Islet of Langerhans (tissue), 1 donor: ENCODE measurements at regions not wholly inside any gene's neighbourhood (a gene's known extent, or its start where the extent isn't known, plus 50 kb on each side); places are given as distances from the start of the nearest gene placed in this dataset.

Source experiments
- FAIRE-seq: peaks from one replicate; lab custom pipeline; 2011; peaks lifted over from hg19 to GRCh38; lab: Jason Lieb, UNC

DNA sequence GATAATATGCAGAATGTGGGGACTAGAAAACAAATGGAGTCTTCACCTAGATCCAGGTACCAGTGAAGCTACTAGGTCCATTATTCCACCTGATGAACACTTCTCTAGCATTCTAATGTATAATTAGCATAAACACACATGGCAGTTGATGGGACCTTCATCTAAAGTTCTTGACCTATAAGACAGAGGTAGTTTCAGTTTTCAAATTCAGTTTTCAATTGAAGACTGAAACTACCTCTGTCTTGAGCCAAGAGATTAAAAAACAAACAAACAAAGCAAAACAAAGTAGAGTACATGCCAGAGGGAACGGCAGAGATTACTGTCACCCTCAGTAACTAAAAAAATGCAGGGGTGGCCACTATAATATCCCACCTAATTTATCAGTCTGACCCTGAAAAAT, 199.9 kb upstream of the NEIL3 start:
- FAIRE-seq: no peak

DNA sequence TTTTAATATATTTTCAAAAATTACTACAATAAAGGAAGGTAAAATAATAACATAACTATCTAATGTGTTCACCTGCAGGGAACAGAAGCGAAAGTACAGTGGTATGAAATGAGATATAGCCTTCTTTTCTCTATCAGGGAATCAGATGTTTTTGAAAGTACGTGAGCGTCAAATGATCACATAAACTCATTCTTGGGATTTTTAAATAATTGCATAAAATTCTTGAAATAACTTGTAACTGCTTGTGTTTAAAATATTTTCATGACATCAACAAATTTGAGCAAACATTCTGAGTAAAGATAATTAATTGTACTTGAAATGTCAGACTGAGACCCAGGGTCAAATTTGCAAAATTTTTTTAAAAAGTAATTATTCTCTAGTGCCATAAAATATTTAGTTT, 193.5 kb upstream of the NEIL3 start:
- no peak for FAIRE-seq

DNA sequence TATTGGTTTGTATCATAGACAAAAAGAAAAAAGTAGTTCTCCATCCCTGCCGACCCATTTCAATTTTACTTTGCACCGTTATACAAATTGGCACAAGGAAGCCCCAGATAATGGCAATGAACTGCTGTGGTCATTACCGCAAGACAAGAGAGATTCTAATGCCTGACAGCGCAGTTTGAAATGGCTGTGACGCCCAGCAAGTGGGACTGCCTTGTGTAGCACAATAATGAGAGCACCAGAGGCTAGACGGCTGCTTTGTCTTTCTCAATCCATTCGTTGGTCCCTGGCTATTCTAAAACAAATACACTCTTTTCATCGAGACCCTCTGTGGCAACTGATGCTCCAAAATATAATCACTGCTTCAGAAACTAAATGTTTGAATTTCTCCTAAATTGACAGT, 192.4 kb upstream of the NEIL3 start:
- no peak for FAIRE-seq

DNA sequence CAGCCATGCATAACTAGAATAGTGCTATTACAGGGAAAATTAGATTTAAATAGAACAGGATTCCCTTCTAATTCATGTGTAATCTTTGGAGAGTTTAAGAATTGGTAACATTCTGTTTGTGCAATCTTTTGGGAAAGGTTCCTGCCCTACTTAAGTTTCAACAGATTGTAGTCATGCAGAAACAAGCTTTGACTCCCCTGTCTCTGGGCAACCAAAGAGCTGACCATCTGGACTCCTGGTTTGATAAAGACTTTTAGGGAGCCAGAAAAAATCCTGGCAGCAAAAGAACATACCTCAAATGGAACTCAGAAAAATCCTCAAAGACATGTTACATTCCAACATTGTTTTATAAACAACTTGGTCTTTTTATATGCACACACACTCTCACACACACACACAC, 191.1 kb upstream of the NEIL3 start:
- FAIRE-seq: peak; percentile 94

DNA sequence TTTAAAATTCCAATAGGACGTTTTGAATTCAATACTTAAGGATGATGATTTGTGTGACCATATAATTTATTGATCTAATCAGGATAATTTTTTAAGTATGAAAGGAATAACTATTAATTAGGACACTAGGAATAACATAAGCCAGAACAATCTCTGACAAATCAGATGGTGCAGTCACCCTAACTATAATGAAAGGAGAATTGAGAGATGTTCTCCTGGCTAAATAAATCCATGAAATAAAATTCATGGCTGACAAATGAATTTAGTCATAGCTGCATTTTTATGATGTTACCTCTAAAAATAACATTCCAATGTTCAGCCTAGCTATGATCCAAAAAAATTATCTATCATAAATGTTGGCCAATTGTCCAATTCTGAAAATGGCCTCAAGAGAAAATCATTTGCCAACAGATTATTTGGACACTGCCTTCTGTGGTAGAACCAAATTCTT, 190.6 kb upstream of the NEIL3 start:
- no peak for FAIRE-seq

DNA sequence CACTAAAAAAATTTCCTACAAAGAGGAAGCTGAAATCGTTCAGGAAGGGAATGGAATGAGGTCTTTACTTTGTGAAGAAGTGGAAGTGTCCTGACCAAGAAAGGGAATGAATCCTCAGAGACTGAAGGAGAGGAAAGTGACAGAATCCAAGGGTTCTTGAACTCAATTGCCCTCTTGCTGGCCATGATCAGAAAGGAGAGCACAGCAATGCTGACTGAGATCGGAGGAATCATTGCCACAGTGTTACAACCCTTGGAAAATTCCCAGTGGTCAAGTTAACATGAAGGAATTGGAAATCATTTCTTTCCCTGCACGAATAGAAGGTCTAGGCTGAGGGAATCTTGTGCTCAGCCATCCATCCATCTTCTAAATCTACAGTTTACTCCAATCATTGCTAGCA, 190.0 kb upstream of the NEIL3 start:
- no peak for FAIRE-seq

DNA sequence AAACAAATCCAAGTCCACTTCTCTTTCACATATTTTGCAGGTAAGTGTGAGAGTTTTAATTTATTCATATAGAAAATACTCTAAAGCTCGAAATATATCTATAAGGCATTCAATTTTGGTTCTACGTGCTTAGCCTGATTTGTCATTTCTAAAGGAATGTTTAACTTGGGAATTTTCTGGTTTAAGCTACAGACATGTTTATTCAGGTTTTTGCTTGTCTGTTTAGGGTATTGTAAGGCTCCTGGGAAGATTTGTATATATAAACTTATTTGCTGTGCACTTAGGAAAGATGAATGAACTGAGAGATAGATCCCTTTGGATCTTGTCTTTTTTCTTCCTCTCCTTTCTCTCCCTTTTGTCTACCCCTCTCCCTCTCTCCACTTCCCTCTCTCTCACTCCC, 185.9 kb upstream of the NEIL3 start:
- no peak for FAIRE-seq

DNA sequence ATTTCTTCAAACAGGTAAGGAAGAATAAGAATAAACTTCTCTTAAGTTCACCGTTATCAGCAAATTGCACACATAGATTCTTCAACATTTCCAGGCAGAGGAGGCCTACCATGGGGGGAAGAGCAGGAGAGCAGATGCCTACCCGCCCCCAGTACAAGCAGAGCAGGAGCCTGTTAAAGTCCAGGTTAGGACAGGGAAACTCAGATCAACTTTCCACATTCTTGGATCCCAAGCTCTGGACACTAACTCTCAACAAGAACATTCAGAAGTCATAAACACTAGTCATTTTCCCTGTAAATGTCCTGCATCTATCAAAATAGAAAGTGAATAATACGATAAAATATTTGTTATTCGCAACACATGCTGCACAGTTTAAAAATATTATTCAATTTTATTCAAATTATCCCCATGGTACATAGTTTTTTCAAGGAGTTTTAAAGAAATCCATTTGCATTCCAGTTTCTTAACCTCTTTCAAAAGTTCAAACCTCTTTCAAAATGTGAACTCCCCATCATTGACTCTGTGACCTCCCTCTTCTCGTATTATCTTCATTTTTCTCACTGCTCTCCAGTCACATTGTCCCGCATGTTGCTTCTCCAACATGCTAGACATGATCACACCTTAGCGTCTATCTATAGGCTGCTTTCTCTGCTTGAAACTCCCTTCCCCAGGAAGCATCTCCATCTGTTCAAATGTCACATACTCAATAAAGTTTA, 185.2 kb upstream of the NEIL3 start:
- FAIRE-seq: no peak

DNA sequence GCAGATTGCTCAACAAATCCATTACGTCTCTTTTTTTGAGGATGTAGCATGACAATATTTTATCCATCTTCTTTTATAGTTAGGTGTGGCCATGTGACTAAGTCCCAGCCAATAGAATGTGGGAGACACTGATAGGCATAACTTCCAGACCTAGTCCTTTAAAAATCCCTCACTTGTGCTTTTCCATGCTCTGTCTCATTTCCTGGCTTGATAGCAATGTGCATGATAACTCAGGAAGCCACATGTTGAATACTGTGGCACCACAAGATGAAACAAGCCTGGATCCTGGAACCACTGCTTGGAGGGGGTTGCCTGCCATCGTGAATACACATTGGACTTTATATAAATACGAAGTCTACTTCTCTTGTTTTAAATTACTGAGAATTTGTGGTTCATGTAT, 184.0 kb upstream of the NEIL3 start:
- FAIRE-seq: no peak

DNA sequence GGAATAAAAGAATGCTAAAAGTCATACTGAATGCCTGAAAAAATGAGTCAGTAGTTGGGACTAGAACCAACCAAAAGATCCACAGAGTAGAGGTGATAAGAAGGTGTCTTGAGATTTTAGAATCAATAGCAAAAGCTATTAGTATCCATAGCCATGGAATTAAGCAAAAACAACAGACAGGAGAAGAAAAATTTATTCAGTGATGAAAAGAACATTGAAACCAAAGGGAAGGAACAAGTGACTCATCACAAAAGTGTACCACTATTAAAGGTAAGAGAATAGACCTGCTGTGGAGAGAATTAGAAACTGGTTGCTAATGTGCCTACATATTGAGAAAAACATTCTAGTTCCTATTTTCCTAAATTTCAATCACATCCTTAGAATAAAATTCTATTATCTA, 182.0 kb upstream of the NEIL3 start:
- FAIRE-seq: no peak

DNA sequence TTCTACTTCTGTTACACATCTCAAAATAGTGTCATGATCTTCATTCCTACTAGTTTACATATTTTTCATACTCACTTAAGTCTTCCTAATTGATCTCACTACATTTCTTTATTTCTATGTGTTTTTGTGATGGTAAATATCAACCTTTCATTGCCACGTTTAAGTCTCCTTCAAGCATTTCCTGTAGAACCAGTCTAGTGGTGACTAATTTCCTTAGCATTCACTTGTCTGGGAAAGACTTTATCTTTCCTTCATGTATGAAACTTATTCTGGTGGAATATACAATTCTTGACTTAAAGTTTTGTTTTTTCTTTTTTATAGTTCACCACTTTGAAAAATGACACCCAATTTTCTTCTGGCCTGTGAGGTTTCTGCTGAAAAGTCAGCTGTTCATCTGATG, 181.4 kb upstream of the NEIL3 start:
- FAIRE-seq: no peak

DNA sequence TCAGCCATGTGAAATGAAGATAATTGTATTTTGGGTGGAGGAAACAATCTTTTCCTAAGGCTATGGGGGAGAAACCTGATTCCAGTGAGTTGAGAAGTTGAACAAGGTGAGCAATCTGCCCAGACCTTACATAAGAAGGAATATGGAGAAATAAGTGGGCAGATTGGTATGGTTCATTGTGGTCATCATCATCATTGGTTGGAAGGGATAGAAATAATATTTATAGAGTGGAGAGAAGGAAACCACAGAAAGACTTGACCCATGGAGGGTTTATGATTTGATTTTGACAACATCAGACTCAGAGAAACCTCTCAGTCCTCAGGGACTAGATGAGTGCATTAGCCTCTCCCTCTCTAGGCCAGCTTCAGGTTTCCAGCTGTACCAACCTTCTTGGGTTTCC, 177.9 kb upstream of the NEIL3 start:
- no peak for FAIRE-seq

DNA sequence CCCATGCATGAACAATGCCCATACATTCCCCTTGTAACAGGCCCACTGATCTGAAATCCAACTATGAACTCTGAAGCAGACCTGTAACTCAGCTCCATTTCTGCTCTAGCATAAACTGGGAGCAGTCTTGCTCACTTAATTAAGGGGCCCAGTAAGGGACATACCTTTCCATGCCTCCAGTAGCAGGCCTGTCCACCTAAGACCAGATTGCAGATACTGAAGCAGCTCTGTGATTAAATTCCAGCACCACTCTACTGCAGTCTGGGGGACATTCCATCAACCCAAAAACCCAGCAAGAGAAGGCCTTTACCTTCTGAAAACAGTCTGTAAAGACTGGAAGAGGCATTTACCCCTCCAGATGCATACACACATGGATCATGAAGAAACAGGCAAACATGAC, 162.0 kb upstream of the NEIL3 start:
- FAIRE-seq: no peak

DNA sequence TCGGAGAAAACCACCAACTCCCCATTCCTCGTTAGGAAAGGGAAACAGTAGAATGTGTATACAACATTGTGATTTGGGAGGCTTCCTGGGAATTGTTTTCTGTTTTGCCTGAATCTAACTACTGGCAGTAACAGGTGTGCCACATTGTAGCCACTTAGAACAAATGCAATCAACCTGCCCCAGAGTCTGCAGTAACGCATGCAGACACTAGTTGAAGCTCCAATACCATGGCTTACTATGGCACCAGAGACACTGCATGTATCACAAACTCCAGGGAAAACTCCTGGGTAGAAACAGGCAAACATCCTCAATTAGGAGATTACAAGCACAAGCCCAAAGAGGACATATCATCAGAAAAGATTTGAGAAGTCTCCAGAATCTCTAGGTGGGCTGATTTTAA, 154.2 kb upstream of the NEIL3 start:
- FAIRE-seq: no peak

DNA sequence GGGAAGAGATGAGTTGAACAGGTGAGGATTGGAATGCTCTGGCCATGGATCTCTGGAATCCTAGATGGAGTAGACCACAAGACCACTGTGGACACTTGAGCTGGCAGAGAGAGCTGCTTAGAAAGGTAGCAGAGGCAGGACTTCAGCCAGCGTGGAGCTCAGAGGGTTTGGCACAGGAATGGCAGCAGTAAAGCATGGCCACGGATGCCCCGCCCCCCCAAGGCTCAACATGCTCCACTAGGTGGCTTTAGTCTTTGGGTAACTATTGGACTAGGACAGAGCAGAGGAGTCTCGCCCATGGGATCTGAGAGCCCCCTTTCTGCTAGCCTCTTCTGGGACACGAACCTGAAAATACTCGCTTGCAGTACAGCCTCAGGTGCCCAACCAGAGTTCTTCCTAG, 150.1 kb upstream of the NEIL3 start:
- FAIRE-seq: no peak

DNA sequence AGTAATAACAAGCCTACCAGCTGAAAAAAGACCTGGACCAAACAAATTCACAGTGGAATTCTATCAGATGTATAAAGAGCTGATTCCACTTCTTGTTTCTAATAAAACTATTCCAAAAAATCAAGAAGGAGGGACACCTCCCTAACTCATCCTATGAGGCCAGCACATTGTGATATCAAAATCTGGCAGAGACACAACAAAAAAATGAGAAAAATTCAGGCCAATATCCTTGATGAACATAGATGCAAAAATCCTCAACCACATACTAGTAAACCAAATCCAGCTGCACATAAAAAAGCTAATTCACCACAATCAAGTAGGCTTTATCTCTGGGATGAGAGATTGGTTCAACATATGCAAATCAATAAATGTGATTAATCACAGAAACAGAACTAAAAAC, 147.9 kb upstream of the NEIL3 start:
- FAIRE-seq: no peak

DNA sequence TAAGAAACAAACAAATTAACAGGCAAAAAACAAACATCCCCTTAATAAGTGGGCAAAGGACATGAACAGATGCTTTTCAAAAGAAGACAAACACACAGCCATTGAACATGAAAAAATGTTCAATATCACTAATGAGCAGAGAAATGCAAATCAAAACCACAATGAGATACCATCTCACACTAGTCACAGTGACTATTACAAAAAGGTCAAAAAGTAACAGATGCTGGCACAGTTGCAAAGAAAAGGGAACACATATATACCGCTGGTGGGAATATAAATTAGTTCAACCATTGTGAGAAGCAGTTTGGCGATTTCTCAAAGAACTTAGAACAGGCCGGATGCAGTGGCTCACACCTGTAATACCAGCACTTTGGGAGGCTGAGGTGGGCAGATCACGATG, 146.1 kb upstream of the NEIL3 start:
- no peak for FAIRE-seq

DNA sequence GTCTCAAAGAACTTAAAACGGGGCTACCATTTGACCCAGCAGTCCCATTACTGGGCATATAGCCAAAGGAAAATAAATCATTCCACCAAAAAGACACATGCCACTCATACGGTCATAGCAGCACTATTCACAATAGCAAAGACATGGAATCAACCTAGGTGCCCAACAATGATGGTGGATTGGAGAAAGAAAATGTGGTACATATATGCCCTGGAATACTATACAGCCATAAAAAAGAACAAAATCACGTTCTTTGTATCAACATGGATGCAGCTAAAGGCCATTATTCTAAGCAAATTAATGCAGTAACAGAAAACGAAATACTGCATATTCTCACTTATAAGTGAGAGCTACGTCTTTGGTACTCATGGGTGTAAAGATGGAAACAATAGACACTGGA, 138.1 kb upstream of the NEIL3 start:
- FAIRE-seq: no peak

DNA sequence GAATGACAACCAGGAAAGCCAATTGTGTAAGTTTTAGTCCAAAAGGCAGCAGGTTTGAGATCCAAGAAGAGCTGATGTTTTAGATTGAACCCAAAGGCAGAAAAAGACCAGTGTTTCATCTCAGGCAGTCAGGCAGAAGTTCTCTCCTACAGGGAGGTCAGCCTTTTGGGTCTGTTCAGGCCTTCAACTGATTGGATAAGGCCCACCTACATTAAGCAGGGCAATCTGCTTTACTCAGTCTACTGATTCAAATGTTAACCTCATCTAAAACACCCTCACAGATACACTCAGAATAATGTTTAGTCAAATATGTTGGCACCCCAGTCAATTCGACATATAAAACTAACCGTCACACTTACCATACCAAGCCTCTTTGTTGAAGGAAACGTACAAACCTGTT, 134.2 kb upstream of the NEIL3 start:
- FAIRE-seq: no peak

DNA sequence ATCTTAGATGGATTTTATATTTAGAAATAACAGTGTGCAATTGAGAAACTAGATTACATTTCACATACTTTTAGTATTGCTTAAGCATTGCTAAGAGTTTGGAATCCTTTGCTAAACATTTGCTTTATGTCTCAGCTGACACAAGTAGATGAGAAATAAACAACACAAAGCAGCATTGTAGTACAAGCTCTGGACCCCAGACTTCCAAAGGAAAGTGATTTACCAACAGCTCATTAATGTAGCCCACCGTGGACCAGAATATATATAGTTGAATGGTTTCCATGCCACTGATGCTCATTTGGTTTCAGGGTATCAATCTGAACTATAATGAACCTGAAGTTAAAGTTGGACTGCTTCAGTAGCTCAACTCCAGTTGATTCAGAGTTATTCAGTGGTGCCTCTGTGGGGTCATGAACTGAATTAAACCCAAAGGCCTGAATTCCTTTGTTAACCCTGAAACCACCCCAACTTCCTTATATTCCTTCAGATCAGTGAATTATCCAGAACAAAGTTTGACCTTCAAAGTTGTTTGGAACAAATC, 132.1 kb upstream of the NEIL3 start:
- FAIRE-seq: no peak

DNA sequence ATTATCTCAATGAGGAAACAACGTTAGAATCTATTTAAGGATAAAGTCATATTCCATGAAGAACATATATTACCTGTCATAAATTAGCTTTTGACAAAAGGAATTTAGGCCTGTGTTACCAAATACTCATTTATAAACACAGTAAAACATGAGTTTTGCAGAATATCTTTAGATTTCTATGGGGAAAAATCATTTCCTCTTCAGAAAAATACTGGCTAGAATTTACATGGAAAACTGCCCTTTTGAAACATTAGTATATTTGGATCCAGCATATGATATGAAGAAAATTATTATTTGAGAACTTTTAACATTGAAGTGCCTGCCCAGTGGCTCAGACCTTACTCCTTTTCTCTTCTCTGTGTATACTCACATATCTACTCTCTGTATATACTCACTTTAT, 131.4 kb upstream of the NEIL3 start:
- no peak for FAIRE-seq

DNA sequence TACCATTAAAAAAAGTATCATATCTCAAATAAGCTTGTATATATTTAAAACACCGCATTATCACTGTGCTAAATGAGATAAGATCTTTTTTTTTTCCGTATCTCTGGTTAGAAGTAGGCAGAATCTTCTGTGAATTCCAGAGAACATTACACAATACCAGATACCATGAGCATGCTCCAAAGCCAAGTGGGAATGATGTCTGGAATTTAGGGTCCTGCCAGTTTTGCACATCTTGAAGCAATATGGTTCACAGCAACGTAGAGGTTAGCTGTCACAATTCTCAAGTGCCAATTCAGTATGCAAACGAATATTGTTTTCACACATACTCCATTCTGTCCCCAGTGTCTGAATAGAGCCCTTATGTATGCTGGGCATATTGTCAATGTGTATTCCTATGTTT, 127.5 kb upstream of the NEIL3 start:
- FAIRE-seq: no peak

DNA sequence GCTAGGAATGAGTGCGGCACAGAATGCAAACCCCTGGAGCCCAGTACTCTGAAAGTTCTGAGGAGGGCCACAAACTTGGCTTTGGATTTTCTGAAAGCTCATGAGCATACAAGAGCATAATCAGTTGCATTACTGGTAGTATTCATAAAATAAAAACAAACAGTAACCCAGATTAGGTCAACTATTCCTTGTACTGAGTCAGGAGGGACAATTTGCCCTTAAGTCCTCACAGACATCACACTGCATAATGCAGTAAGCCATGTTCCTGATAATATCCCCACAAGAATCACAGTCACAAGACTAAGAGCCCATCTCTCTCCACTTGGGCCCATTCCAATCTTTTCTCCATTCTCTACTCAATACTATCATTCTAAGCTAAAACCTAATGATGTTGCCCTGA, 126.9 kb upstream of the NEIL3 start:
- FAIRE-seq: no peak

DNA sequence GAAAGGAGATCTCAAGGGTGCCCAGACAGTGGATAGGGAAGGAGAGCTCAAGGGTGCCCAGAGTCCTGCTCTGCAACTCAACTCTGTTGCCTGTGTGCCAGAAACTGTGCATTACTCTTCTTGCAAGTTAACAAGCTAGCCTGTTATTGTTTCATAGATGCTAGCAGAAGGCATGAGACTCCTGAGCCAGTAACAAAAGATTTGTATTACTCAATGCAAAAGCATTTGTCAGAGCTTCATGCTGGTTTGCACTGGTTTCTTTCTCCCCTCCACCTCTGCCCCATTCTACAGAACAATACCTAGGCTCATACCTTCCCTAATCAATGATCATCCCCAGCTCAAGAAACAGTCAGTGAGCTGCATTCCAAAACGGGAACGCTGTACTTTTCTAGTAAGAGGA, 124.5 kb upstream of the NEIL3 start:
- FAIRE-seq: no peak

DNA sequence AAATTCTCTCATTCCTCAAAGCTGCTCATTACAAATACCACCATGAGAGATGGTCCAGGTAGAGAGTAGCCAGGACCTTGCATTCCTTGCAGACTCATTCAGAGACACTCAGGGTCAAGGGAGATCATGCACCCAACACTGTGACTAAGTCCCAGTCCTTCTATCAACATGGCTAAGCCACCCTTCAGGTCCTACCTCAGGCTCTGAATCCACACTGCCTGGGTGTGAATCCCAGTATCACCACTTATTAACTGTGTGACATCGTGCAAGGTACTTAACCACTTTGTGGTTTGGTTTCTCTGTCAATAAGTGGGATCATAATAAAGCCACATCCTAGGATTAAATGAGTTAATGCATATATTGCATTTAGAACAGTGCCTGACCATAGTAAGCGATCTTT, 124.1 kb upstream of the NEIL3 start:
- no peak for FAIRE-seq
